IgD-negative memory B cell (primary cell): ENCODE measurements at regions not wholly inside any gene's neighbourhood (a gene's known extent, or its start where the extent isn't known, plus 50 kb on each side); places are given as distances from the start of the nearest gene placed in this dataset.

ENCODE experiments used
- H3K27ac Mint-ChIP-seq, 3 donors: one replicate each; pipeline ENCODE4 v1.8.0; 2020 to 2022; ENCODE audit warnings: mild to moderate bottlenecking in 3 of 3, mixed read lengths in 3 of 3, moderate library complexity in 1 of 3
- H3K27me3 Mint-ChIP-seq: one replicate; pipeline ENCODE4 v1.8.0; 2021; ENCODE audit warnings: mixed read lengths
- H3K36me3 Mint-ChIP-seq: one replicate; pipeline ENCODE4 v1.8.0; 2020; ENCODE audit warnings: mild to moderate bottlenecking, mixed read lengths
- H3K4me1 Mint-ChIP-seq, 3 donors: one replicate each; pipeline ENCODE4 v1.8.0; 2020 to 2022; ENCODE audit warnings: mixed read lengths in 3 of 3, mild to moderate bottlenecking in 1 of 3
- H3K4me3 Mint-ChIP-seq, 4 donors: one replicate each; pipeline ENCODE4 v1.8.0; 2020 to 2022; ENCODE audit warnings: mild to moderate bottlenecking in 4 of 4, mixed read lengths in 4 of 4, moderate library complexity in 3 of 4
- H3K9me3 Mint-ChIP-seq, 3 donors: one replicate each; pipeline ENCODE4 v1.8.0; 2020 to 2021; ENCODE audit warnings: mixed read lengths in 3 of 3, mild to moderate bottlenecking in 1 of 3

DNA sequence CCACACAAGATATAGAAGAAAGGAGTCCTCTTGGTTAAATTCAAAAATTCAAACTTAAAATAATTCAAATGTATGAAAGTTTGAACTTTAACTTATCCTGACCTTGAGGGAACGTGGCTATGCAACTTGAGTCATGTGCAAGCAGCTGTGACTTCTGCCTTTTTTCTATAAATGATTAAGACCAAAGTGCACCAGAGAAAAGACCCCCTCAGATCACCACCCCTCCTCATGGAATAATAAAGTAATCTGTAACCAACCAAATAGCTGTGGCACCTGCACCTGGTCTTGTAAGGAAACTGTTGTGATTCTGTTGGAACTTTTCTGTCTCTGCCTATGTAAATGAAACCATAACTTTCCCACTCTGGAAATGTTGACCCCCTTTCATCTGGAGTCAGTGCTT, 141.1 kb upstream of the GGTLC1 start:
- H3K4me3 Mint-ChIP-seq = no peak overlapping the region
- H3K27ac Mint-ChIP-seq = no peak overlapping the region

DNA sequence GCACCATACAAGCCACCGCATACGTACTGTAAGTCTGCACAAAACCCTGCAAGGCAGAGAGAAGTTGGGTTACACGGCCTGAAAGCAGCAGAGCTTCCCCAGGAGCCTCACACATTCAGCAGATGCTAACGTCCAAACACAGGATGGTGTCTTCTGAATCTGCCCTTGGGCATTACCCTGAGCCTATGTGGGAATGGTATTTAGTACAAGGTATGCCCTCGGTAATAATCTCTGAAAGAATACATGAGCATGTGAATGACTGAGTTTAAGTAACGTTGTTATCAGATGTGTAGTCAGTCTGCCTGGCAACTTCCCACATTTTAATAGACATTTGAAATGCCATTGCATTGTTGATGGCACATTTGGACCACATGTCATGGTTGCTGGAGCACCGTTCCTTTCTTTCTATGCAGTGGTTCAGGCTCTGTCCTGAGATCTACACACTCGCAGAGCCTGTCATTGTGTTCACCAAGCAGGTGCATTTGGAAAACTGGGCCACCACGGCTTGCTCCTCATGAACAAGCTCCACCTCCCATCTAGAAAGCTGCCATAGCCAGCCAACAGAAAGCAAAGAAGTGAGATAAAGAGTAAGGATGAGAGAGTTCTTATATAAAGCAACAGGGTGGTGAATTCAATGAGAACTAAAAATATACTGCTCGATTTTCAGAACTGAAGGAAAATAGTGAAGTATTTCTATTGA, 136.5 kb upstream of the GGTLC1 start:
- Mint-ChIP-seq H3K27me3 (peaks cover 2% of the 10 kb centered on the region), H3K36me3 (no peaks in the 10 kb centered on the region), H3K9me3 (no peaks in the 10 kb centered on the region), H3K27ac (no peak overlapping the region), H3K4me3 (no peak overlapping the region), H3K4me1 (peaks cover 0 to 6% (median 0%) of the 10 kb centered on the region in 3 donors)

More for the DNA sequence above, 141.1 kb upstream of the GGTLC1 start:
- Mint-ChIP-seq H3K9me3 (no peaks in the 10 kb centered on the region), H3K36me3 (no peaks in the 10 kb centered on the region), H3K27me3 (peaks cover 4% of the 10 kb centered on the region), H3K4me1 (no peaks in the 10 kb centered on the region)

DNA sequence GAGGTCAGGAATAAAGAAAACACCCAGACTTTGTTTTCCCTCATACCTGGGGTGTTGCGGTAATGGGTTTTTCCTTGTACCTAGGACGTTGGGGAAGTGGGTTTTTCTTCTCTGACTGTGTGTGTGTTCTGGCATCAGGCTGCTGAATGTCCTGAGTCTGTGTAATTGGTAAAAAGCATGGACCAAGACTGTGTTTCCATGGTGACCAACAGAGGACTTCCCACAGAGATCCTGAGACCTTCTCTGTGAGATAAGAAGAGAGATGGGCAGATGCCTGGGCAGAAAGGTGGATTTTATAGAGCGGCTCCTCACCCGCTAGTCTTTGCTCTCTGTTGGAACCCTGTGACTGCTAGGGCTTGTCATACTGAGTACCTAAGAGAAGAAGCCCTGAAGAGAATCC, 135.4 kb upstream of the GGTLC1 start:
- Mint-ChIP-seq H3K27me3 (peaks cover 2% of the 10 kb centered on the region), H3K9me3 (no peaks in the 10 kb centered on the region), H3K4me3 (no peak overlapping the region), H3K27ac (no peak overlapping the region), H3K36me3 (no peaks in the 10 kb centered on the region), H3K4me1 (peaks cover 0 to 6% (median 0%) of the 10 kb centered on the region in 3 donors)

DNA sequence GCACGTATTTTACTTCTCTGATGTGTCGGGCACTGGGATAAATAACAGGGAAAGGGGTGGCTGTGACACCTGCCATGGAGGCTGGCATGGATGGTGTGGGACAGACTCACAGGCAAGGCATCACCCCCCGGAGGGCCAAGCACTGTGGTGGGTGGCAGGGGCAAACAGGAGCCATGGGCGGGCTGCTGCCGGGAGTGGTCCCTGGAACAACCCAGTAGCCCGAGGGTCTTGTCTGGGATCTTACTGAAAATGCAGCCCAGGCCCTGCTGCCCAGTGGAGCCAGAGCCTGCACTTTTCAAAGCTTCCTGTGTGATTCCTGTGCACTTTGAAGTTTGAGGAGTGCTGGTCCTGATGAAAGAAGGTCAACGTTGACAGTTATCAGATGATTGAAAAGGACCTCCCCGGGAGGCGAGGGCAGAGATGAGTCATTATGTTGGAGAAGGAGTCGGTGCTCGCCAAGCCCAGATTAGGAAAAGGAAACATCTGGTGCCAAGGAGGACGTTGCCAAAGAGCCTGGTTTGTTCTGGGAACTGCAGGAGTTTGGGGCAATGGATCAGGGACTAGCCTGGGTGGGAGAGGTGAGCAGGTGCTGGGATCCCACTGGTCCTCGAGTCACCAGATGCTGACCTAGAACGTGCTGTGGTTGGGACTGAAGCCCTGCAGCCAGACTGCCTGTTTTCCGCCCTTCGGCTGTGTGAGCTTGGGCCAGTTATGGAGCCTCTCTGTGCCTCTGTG, 130.0 kb upstream of the GGTLC1 start:
- Mint-ChIP-seq H3K4me3 (no peak overlapping the region), H3K27ac (no peak overlapping the region), H3K36me3 (no peaks in the 10 kb centered on the region), H3K9me3 (no peaks in the 10 kb centered on the region), H3K4me1 (peaks cover 3 to 7% (median 5%) of the 10 kb centered on the region in 3 donors), H3K27me3 (peaks cover 2% of the 10 kb centered on the region)

DNA sequence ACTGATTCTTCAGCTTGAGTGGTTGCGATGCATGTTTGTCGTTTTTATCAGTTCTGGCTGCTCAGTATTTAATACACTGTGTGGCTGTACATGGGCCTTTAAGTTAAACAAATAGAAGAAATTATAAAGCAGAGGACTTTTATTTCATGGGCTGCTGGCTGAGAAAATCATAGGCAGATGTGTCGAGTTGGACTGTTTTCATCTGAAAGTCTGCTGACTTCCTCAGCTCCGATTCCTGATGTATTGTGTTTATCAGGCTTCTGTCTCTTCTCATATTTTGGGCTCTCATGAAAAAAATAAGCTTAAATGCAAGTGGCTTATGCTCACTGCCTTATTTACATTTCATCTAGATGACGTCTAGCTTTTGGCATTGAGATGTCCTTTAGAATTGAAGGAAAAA, 129.5 kb upstream of the GGTLC1 start:
- Mint-ChIP-seq H3K4me1 (peaks cover 3 to 7% (median 5%) of the 10 kb centered on the region in 3 donors), H3K27ac (no peak overlapping the region), H3K4me3 (no peak overlapping the region), H3K9me3 (no peaks in the 10 kb centered on the region), H3K27me3 (peaks cover 2% of the 10 kb centered on the region), H3K36me3 (no peaks in the 10 kb centered on the region)

DNA sequence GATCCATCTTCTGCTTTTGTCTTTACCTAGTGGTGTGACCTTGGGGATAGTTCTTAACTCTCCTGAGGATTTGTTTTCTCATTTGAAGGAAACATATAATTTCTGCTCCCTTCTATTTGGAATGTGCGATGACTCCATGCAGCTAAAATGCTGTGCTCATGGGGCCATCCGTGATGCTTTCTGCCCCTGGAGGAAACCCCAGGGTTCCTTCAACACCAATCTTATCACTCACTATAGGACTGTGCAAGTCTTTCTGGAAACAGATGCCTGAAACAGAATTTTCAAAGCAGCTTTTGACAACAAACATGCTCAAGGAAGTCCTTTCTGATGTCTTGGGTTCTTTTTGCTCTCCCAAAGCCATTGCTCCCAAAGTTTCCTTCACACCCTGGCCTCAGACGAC, 128.8 kb upstream of the GGTLC1 start:
- no peaks in the 10 kb centered on the region for H3K9me3 Mint-ChIP-seq
- no peak overlapping the region for H3K27ac Mint-ChIP-seq
- no peaks in the 10 kb centered on the region for H3K36me3 Mint-ChIP-seq
- H3K4me1 Mint-ChIP-seq = peaks cover 3 to 7% (median 5%) of the 10 kb centered on the region in 3 donors
- H3K27me3 Mint-ChIP-seq = peaks cover 2% of the 10 kb centered on the region
- H3K4me3 Mint-ChIP-seq = no peak overlapping the region

DNA sequence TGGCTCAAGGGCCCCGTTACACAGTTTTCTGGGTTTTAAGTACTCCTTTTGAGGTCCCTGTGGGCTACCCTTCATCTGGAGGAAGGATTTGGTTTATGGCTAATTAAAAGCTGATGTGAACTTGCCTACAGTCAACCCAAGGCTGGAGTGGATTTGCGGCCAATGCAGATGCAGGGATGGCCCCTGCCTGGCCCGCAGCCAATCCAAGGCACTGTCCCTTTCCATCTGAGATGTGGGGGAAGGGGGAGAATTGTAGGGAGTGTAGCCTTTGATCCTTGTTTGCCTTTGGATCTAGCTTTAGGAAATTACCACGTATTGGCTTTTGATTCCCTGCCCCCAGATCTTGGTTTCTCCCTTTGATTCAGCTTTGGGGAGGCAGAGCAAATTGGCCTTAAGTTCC, 128.0 kb upstream of the GGTLC1 start:
- peaks cover 2% of the 10 kb centered on the region for H3K27me3 Mint-ChIP-seq
- no peak overlapping the region for H3K4me3 Mint-ChIP-seq
- H3K9me3 Mint-ChIP-seq = no peaks in the 10 kb centered on the region
- H3K36me3 Mint-ChIP-seq = no peaks in the 10 kb centered on the region
- H3K4me1 Mint-ChIP-seq = peaks cover 3 to 7% (median 5%) of the 10 kb centered on the region in 3 donors
- H3K27ac Mint-ChIP-seq = no peak overlapping the region

DNA sequence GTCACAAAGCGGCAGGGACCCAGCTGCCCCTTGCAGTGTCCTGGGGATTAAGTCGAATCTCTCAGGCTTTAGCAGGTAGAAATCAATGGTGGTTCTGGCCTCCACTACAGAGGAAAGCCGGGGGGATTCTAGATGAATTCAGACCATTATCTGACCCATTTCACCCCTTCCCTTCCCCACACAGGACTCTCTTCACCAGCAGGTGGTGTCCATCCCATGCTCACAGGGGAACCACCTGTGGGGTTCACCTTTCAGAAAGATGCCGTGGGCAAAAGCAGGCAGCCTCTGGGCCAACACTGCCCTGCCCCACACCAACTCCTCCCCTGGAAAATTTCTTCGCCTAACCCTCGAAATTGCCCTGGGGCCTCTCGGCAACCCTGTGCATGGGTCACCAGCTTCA, 123.8 kb upstream of the GGTLC1 start:
- no peak overlapping the region for H3K4me3 Mint-ChIP-seq
- peaks cover under 1% of the 10 kb centered on the region for H3K27me3 Mint-ChIP-seq
- no peak overlapping the region for H3K27ac Mint-ChIP-seq
- H3K36me3 Mint-ChIP-seq = no peaks in the 10 kb centered on the region
- H3K4me1 Mint-ChIP-seq = peaks cover 3 to 9% (median 3%) of the 10 kb centered on the region in 3 donors
- no peaks in the 10 kb centered on the region for H3K9me3 Mint-ChIP-seq

DNA sequence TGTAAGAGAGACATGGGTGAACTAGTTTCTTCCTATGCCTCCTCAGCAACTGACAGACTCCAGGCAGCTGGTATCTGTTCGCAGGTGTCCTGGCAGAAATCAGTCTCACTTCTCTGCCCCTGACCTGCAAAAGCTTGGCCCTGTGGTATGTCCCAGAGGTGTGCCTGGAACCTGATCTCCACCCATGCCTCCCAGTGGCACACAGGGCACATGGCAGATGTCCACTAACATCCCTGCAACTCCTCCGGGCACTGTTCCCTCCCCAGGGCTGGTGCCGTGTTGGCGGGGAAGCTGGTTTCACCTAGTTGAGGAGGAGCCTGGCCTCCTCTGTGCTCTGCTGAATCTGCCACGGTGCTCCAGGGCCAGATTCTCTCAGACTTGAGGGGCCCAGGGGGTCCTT, 123.3 kb upstream of the GGTLC1 start:
- no peak overlapping the region for H3K4me3 Mint-ChIP-seq
- H3K27ac Mint-ChIP-seq = no peak overlapping the region
- H3K9me3 Mint-ChIP-seq = no peaks in the 10 kb centered on the region
- H3K4me1 Mint-ChIP-seq = peaks cover 3 to 9% (median 3%) of the 10 kb centered on the region in 3 donors
- H3K27me3 Mint-ChIP-seq = no peaks in the 10 kb centered on the region
- no peaks in the 10 kb centered on the region for H3K36me3 Mint-ChIP-seq

DNA sequence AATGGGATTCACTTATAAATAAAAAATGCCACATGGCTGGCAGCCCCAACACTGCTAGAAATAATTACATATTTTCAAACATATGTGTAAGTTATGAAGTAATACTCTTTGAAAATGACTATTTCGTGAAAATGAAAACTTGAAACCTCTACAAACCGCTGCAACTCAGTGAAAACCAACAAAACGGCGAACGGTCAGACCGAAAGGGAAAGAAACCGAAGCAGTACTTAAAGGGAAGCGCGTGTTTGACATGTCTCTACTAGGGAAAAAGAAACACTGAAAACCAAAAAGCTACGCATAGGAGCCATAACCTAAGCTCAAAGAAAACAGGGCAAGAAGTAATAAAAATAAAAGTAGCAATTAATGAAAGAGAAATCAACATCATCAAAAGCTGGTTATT, 121.0 kb upstream of the GGTLC1 start:
- H3K9me3 Mint-ChIP-seq = no peaks in the 10 kb centered on the region
- peak overlapping the region; percentile 55 to 91 (median 78) for H3K4me3 Mint-ChIP-seq
- peaks cover 0 to 5% (median 2%) of the 10 kb centered on the region in 3 donors for H3K4me1 Mint-ChIP-seq
- no peak overlapping the region for H3K27ac Mint-ChIP-seq
- no peaks in the 10 kb centered on the region for H3K27me3 Mint-ChIP-seq
- no peaks in the 10 kb centered on the region for H3K36me3 Mint-ChIP-seq

DNA sequence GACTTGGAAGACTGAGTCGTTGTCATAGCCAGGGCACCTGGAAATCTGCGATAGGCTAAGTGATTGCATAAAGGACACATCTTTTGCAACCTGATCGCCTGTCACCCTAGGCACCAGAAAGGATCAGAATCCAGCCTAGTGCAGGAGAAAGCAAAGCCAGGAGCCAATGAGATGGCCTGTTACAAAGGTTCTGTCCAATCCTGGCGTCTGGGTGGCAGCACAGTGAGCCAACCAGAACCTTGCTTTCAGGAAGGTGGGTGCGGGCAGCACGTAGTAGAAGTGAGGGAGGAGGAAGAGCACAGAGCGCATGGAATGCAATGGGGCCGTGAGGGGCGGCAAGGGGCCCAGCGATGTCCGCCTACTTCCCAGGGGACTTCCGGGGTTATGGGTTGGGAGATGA, 120.4 kb upstream of the GGTLC1 start:
- Mint-ChIP-seq H3K36me3 (no peaks in the 10 kb centered on the region), H3K4me1 (peaks cover 0 to 5% (median 2%) of the 10 kb centered on the region in 3 donors), H3K27ac (peak overlapping the region in 1 of 3 donors; percentile 42), H3K9me3 (no peaks in the 10 kb centered on the region), H3K4me3 (peak overlapping the region; percentile 55 to 91 (median 79)), H3K27me3 (no peaks in the 10 kb centered on the region)

DNA sequence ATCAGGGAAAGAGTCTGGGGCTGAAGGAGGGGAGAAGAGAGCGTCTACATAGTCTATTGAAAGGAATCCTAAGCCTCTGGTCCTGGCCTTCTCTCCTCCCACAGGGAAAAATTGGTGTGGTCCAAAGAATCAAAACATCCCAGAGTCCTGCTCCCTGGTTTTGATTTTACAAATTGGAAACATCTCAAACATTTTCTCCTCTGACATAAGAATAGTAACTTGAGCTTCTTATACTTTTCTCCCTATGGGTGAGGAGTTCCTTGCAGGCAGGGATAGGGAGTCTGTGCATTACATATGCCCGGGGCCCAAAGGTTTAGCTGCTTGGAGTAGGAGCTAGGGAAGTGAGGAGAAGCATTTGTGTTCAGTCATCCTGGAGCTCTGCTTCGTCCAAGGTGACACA, 120.0 kb upstream of the GGTLC1 start:
- Mint-ChIP-seq H3K27ac (peak overlapping the region in 2 of 3 donors; percentile 29 to 42), H3K36me3 (no peaks in the 10 kb centered on the region), H3K27me3 (no peaks in the 10 kb centered on the region), H3K4me1 (peaks cover 0 to 5% (median 2%) of the 10 kb centered on the region in 3 donors), H3K4me3 (no peak overlapping the region), H3K9me3 (no peaks in the 10 kb centered on the region)

DNA sequence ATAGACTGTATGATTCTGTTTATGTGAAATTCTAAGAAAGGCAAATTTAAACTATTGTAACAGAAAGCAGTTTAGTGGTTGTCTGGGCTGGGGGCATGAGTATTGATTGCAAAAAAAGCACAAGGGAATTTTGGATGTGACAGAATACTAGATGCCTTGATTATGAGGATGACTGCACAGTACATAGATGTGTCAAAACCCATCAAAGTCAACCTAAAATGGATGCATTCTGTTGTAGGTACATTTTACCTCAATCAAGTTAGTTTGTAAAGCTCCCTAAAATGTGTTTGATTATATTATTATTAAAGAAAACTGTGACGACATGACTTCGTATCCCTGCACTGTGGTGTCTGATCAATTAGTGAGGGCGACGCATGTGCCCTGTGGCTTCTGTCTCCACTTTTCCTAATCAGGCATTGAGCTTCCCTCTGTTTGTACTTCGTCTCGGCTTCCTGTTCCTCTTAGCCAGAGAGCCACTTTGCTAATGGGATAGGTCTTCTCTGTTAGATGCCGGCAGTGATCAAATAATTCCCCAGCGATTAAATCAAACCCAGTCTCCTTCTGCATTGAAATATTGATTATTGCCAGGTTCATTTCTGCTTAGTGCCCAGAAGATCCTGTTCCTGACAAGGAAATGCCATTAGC, 118.3 kb upstream of the GGTLC1 start:
- Mint-ChIP-seq H3K36me3 (no peaks in the 10 kb centered on the region), H3K9me3 (no peaks in the 10 kb centered on the region), H3K27ac (no peak overlapping the region), H3K4me3 (no peak overlapping the region), H3K4me1 (peaks cover 0 to 5% (median 2%) of the 10 kb centered on the region in 3 donors), H3K27me3 (no peaks in the 10 kb centered on the region)

DNA sequence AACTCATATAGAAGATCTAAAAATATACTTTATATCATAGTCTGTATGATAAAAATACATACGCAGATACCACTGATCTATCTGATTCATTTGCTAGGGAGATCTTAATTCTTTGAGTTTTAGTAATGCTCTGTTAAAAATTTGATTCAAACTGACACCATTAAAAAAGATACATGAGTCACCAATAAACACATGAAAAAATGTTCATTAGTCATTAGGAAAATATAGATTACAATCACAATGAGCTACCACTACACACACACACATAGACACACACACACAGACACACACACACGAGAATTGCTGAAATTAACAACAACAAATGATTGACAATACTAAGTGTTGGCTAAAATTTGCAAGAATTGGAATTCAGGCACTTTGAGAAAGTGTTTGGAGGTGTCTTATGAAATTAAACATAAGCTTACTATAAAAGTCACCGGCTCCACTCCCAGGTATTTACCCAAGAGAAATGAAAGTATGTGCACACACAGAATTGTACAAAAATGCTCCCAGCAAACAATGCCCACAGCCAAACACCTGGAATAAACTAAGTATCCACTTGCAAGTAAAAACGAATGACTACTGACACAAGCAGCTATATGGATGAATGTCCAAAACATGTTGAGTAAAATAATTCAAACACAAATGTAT, 117.7 kb upstream of the GGTLC1 start:
- H3K27me3 Mint-ChIP-seq = no peaks in the 10 kb centered on the region
- H3K4me1 Mint-ChIP-seq = peaks cover 0 to 5% (median 2%) of the 10 kb centered on the region in 3 donors
- H3K27ac Mint-ChIP-seq = no peak overlapping the region
- no peaks in the 10 kb centered on the region for H3K9me3 Mint-ChIP-seq
- H3K4me3 Mint-ChIP-seq = no peak overlapping the region
- no peaks in the 10 kb centered on the region for H3K36me3 Mint-ChIP-seq

DNA sequence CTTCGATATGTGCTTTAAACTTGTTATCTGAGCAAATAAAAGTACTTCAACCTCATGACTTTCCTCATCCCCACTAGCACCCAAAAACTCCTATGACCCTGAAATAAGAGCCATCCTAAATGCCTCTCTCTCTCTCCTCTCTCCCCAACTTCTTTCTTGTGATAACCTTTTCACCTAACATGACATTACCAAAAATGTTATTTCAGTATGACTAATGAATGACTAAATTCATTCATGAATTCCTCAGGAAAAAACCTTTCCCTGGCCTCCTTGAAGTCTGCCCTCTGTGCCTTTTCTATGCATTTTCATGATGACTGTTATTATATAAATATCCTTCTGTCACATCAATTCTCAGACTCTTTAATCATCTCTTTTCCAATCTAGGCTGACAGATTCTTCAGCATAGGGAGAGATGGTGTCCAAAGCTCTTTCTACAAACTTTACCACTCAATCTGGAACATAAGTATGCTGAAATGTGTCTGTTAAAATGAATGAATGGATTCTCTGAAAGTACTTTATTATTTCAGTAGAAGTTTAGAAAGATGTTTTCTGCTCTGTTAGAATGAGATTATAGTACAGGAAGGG, 114.3 kb upstream of the GGTLC1 start:
- peaks cover 4% of the 10 kb centered on the region for H3K36me3 Mint-ChIP-seq
- H3K4me3 Mint-ChIP-seq = no peak overlapping the region
- no peaks in the 10 kb centered on the region for H3K9me3 Mint-ChIP-seq
- H3K27me3 Mint-ChIP-seq = peaks cover 2% of the 10 kb centered on the region
- H3K4me1 Mint-ChIP-seq = no peaks in the 10 kb centered on the region
- no peak overlapping the region for H3K27ac Mint-ChIP-seq
